ENCODE measurements at regions not wholly inside any gene's neighbourhood (a gene's known extent, or its start where the extent isn't known, plus 50 kb on each side); places are given as distances from the start of the nearest gene placed in this dataset.
"Not testable (repeated sequence)": the region's sequence is repeated elsewhere in the genome, so short reads cannot be mapped to it uniquely, and the experiment has no call there.

GRCh38 chr6:115798229-115798628 lies 262.5 kb downstream of the FRK start:
- DNase-seq: no peak

DNA sequence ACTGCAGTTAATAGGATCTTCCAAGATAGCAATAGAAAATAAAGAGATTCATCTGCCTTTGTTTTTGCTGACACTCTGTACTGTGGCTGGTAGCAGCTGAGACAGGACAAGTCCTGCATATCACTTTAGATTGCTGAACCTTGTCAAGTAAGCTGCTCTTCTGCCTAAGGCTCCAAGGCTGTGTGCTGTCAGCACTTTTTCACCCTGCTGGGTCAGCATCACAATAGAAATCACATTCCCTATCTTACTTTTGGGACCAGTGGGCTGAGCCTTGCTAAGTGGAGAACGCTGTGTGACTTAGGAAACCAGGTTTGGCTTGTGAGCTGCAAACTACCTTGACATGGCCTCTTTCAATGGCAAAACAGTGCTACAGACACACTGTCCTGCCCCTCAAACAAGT lies 263.9 kb downstream of the FRK start:
- DNase-seq: no peak

- DNase-seq: no peak
These were observed 264.6 kb downstream of the FRK start for GRCh38 chr6:115796061-115796460.

DNA sequence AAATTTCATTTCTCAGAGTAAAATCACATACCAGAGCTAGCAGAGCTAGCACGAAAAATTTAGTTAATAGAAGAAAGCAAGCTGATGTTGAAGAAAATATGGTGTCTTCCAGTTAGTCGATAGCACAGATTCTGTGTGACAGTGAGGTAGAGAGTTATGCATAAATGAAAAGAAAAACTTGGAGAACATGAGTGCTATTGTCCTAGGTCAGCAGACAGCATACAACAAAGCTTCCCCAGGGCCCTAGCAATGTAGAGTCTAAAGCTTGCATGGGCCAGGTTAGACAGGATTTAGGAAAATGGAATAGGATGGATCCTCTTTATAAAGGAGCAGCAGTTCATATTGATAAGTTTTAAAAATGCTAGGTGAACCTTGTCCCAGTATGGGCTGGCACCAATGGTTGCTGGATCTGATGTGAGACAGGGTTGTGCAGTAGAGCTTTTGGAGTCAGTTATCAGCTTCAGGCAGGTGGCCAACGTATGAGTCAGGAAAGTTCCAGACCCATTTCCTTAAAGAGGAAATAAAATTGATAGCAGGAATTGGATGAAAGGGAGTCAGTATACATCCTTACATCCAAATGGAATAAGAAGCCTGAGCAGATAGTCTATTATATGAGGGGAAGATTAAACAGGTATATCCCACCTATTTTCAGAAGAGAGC lies 277.2 kb downstream of the FRK start:
- DNase-seq: no peak

- no peak for DNase-seq
These were observed 278.1 kb downstream of the FRK start for GRCh38 chr6:115782612-115783011.

DNA sequence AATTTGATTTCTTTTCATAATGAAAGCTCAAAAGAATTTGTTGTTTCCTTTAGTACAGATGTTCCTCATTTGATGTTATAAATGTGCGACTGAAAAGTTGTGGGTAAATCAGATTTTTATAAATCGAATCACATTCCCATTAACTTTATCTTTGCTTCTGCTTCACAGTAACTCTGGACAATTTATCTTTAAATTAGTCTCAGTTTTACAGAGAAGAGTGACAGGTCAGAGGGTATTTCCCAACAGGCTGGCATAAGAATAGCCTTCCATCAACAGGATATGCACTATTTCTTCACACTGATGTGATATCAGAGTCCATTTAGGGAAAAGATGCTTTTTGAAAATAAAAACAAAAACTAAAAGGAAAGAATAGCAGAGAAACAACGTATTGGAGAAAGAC lies 286.9 kb downstream of the FRK start:
- DNase-seq: no peak

DNA sequence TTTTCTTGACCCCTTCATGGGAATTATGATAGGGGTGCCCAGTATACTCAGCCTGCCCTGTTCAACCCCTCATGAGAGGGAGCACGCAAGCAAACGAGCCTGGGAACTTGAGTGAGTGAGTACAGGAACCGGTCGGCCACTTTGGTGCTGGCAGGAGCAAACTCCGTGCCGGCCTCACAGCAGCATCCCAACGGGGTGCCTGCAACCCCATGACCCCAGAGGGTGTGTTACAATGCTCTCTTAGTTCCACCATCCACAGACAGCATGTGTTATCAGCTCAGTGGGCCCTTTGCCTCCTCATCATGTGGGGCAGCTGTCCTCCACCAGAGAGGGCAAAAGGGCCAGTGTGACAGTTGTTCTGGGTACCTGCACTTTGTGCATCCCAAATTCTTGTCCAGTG lies 289.8 kb downstream of the FRK start:
- no peak for DNase-seq

DNA sequence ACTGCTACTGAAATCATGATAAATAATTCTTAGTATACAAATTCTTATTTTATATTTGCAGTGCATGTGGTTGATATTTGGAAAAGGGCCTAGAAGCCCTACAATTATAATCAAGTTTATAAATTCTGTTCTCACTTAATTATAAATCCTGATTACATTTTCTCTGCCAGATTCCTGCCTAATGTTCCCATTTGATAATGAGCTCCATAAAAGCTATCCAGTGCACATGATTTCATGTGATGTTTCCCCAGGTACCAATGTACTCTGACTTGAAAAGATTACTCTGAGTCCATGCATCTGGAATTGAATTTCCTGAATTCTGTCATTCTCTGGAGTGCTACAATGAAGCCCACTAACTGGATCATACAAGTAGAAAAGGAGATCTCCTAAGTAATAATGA lies 292.2 kb downstream of the FRK start:
- DNase-seq: no peak

- DNase-seq: no peak
These were observed 292.8 kb downstream of the FRK start for GRCh38 chr6:115767931-115768330.

GRCh38 chr6:115766745-115767462 lies 293.8 kb downstream of the FRK start:
- DNase-seq: no peak

- no peak for DNase-seq
These were observed 294.7 kb downstream of the FRK start for GRCh38 chr6:115765966-115766365.

DNA sequence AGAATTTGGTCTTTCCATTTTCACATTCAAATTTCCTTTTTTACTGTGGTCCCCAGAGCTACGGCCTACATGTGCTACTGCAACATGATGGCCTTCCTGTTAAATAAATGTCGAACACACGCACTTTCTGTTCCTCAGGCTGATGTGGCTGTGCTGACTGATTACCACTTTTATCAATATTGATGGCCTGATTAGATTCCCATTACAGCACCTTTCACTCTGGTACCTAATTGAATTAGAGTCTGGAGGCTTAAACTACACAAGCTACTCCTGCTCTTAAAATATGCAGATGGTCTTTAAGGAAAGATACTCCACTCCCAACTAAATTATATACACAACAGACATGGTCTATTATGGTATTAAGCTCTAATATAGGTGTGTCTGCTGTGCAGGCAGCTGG lies 301.6 kb downstream of the FRK start:
- no peak for DNase-seq

GRCh38 chr6:115753446-115753845 lies 307.2 kb downstream of the FRK start:
- no peak for DNase-seq

DNA sequence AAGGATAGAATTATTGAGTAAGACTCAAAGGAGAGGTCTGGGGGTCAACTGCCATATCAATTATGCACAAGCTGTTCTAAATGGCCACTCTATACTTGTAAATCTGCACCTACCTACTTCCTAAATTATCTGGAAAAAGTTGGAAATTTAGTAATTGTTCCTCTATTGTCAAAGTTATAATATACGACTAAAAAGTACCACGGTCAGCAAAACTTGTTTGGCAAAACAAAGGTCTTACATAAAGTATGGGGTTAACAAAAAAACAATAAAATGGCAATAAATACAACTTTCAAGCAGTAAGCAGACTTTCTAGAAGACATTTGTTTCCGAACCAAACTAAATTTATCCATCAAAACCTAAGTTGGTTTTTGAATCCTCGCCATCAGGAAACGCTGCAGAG lies 309.7 kb downstream of the FRK start:
- DNase-seq: no peak

GRCh38 chr6:115750292-115750691 lies 310.4 kb downstream of the FRK start:
- no peak for DNase-seq

- DNase-seq: no peak
These were observed 313.0 kb downstream of the FRK start for GRCh38 chr6:115747719-115748118.

- not testable (repeated sequence) for DNase-seq
These were observed 314.1 kb downstream of the FRK start for GRCh38 chr6:115746583-115746982.

DNA sequence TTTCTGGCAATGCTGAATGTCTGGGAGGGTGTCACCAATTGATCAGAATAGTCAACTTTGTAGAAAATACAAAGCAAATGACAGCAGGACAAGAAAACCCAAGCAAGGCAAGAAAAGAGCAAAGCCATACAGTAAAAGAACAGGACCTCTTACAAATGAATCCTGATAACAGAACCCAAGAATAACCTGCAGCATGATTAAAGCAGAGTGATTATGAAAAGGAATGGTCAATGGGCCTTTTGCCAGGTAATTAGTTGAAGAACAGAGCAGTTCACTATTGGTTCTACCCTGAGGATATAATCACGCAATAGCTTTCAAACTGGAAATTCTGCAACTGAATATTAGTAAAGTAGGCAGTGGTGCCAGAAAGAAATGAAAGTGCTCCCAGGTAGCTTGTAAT lies 319.8 kb downstream of the FRK start:
- no peak for DNase-seq

- DNase-seq: no peak
These were observed 325.1 kb downstream of the FRK start for GRCh38 chr6:115735610-115736009.

- DNase-seq: no peak
These were observed 327.3 kb downstream of the FRK start for GRCh38 chr6:115733426-115733825.

- DNase-seq: no peak
These were observed 331.7 kb downstream of the FRK start for GRCh38 chr6:115729036-115729435.

DNA sequence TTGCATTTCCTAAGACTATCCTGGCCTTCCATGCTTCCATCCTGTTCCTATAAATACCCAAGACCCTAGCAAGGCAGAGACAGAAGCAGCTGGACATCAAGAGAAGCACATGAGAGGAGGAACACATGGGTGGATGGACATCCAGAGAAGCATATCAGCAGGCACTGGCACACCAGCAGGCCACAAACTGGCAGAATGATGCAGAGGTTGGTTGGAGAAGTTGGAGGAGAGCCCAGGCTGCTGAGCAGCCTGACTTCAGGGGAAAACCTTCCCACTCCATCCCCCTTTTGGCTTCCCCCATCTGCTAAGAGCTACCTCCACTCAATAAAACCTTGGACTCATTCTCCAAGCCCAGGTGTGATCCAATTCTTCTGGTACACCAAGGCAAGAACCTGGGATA lies 332.5 kb downstream of the FRK start:
- DNase-seq: no peak

GRCh38 chr6:115721564-115721963 lies 339.1 kb downstream of the FRK start:
- DNase-seq: no peak

- no peak for DNase-seq
These were observed 339.8 kb downstream of the FRK start for GRCh38 chr6:115720900-115721299.

DNA sequence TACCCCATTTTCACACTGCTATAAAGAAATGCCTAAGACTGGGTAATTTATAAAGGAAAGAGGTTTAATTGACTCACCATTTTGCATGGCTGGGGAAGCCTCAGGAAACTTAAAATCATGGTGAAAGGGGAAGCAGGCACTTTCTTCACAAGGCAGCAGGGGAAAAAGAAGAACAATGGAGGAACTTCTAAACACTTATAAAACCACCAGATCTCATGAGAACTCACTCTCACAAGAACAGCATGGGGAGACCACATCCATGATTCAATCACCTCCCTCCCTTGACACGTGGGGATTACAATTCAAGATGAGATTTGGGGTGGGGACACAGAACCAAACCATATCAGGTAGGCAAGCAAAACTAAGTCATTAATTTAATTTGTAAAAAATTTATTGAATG lies 343.2 kb downstream of the FRK start:
- DNase-seq: no peak
